A673 (cell line): ENCODE measurements at regions not wholly inside any gene's neighbourhood (a gene's known extent, or its start where the extent isn't known, plus 50 kb on each side); places are given as distances from the start of the nearest gene placed in this dataset.

ENCODE experiments used
- CTCF ChIP-seq: fragments of 300-800, 200-600 bp; sonication (generic); conservative IDR thresholded peaks from 2 replicates; pipeline ENCODE4 v1.5.1; 2017; ENCODE audit warnings: low read depth, mild to moderate bottlenecking, antibody characterized with exemption, low read length, moderate library complexity, mixed read lengths
- EZH2 ChIP-seq: fragments of 200-600 bp; sonication (generic); IDR thresholded peaks from 2 replicates; pipeline ENCODE4 v1.6.1; 2017; ENCODE audit warnings: borderline replicate concordance, low read depth, mild to moderate bottlenecking, mixed read lengths, antibody characterized with exemption, low read length; ENCODE audit not compliant: poor library complexity, severe bottlenecking

GRCh38 chr1:73611681-73612080, 586.3 kb downstream of the LRRIQ3 start:
- TF ChIP-seq CTCF (no peak), EZH2 (no peak)
